ENCODE measurements at regions not wholly inside any gene's neighbourhood (a gene's known extent, or its start where the extent isn't known, plus 50 kb on each side); places are given as distances from the start of the nearest gene placed in this dataset.

DNA sequence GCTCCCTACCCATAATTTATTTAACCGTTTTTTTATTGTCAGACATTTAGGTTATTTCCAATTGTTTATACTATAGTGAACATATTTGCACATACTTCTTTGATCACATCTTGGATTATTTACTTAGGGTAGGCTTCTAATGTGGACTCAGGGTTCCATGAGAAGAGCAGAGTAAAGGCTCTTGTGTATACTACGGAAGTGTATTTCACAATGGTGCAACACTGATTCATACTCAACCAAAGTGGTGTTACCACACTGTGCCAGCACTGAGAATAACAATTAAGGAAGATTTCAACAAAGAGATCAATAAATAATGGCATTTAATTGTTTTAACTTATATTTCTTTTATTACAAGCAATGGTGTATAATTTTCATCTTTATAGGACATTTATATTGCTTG is 251.2 kb downstream of the ZNF326 start:
- H3K9me3 ChIP-seq (replicated peaks in 1 of 3), result no peaks in the 10 kb centered on the region
- no peaks in the 10 kb centered on the region for H3K36me3 ChIP-seq (replicated peaks in 1 of 2)
- no peak overlapping the region for H3K4me3 ChIP-seq
- 77 to 84% (median 82%) methylated on average over 2 of the region's 2 CpGs for WGBS, 4 donors
- intact Hi-C loops (cut with DNase I), result no loop called here
- no peaks in the 10 kb centered on the region for H3K27me3 ChIP-seq
- DNase-seq, result no peak
- no peak overlapping the region for H3K27ac ChIP-seq
- no peaks in the 10 kb centered on the region for H3K4me1 ChIP-seq (replicated peaks in 1 of 2)
- no peak for TF ChIP-seq POLR2A (IDR thresholded peaks at IDR 0.05)
- TF ChIP-seq, protein P1, sequence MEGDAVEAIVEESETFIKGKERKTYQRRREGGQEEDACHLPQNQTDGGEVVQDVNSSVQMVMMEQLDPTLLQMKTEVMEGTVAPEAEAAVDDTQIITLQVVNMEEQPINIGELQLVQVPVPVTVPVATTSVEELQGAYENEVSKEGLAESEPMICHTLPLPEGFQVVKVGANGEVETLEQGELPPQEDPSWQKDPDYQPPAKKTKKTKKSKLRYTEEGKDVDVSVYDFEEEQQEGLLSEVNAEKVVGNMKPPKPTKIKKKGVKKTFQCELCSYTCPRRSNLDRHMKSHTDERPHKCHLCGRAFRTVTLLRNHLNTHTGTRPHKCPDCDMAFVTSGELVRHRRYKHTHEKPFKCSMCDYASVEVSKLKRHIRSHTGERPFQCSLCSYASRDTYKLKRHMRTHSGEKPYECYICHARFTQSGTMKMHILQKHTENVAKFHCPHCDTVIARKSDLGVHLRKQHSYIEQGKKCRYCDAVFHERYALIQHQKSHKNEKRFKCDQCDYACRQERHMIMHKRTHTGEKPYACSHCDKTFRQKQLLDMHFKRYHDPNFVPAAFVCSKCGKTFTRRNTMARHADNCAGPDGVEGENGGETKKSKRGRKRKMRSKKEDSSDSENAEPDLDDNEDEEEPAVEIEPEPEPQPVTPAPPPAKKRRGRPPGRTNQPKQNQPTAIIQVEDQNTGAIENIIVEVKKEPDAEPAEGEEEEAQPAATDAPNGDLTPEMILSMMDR (IDR thresholded peaks at IDR 0.05), result no peak

DNA sequence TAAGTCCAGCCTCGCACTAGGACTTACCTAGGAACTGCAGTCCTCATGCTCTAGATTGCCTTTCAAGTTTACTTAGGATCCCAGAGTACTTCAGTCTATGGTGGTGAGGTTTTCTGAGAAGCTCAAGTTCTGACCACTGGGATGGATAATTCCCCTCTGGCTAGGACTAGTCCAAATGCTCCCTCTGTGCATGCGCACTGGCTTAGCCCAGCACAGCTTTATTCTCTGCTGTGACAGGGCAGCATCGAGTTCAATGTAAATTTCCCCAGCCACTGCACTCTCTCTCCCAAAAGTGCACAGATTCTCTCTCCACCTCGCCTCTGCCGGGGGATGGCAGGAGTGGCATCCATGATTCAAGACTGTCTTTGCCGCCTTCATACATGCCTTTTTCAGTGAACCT is 241.6 kb downstream of the ZNF326 start:
- intact Hi-C loops (cut with DNase I), result no loop called here
- Histone ChIP-seq H3K9me3 (replicated peaks in 1 of 3) (peaks cover 0 to 3% (median 0%) of the 10 kb centered on the region in 3 donors), H3K27me3 (no peaks in the 10 kb centered on the region), H3K4me3 (no peak overlapping the region), H3K4me1 (replicated peaks in 1 of 2) (no peaks in the 10 kb centered on the region), H3K36me3 (replicated peaks in 1 of 2) (no peaks in the 10 kb centered on the region), H3K27ac (no peak overlapping the region)
- DNase-seq, result no peak
- TF ChIP-seq POLR2A (IDR thresholded peaks at IDR 0.05), result no peak
- TF ChIP-seq, protein P1 (IDR thresholded peaks at IDR 0.05), result no peak
- 81 to 88% (median 82%) methylated on average over 6 of the region's 6 CpGs for WGBS, 4 donors

- Histone ChIP-seq H3K4me3 (no peak overlapping the region), H3K9me3 (replicated peaks in 1 of 3) (no peaks in the 10 kb centered on the region), H3K4me1 (replicated peaks in 1 of 2) (no peaks in the 10 kb centered on the region), H3K27ac (no peak overlapping the region), H3K36me3 (replicated peaks in 1 of 2) (no peaks in the 10 kb centered on the region), H3K27me3 (no peaks in the 10 kb centered on the region)
- DNase-seq, result no peak
- intact Hi-C loops (cut with DNase I), result no loop called here
- TF ChIP-seq, protein P1 (IDR thresholded peaks at IDR 0.05), result no peak
- TF ChIP-seq POLR2A (IDR thresholded peaks at IDR 0.05), result no peak
Measured at GRCh38 chr1:90223401-90223800, 228.5 kb downstream of the ZNF326 start.

DNA sequence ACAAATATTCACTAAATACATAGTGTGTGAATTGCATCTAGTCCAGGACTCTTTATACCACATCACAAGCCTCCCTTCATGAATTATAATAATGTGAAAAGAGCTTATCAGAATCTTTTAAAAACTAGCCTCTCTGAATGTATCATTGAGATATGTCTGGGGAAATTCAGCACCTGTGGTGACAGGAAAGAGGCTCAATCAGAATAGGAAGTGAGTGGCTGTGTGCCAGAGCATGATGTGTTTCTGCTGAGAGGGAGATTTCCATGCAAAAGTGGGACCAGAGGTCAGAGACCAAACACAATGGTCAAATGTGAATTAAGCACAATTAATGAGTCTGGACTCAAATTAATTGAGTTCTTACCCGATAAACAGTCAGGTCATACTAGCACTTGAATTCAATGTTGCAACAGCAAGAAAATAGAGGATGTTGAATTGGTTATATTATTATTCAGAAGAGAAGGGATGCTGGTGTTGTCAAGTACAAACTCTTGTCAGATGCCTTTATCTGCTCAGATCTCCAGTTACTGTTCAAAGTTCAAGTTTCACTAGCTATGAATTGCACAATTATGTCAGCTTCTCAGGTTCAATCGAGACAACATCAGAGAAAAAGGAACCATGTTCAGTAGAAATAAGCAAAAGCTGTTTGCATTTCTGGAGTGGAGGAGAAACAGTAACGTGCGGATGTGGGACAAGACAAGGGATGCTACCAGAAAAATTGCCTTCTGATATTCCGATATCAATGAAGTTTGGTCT is 226.2 kb downstream of the ZNF326 start:
- 69 to 76% (median 69%) methylated on average over 5 of the region's 5 CpGs for WGBS, 4 donors
- no peak overlapping the region for H3K27ac ChIP-seq
- no peak overlapping the region for H3K4me3 ChIP-seq
- no peaks in the 10 kb centered on the region for H3K9me3 ChIP-seq (replicated peaks in 1 of 3)
- no peak for TF ChIP-seq POLR2A (IDR thresholded peaks at IDR 0.05)
- TF ChIP-seq, protein P1 (IDR thresholded peaks at IDR 0.05), result no peak
- H3K27me3 ChIP-seq, result no peaks in the 10 kb centered on the region
- DNase-seq, result no peak
- H3K36me3 ChIP-seq (replicated peaks in 1 of 2), result no peaks in the 10 kb centered on the region
- intact Hi-C loops (cut with DNase I), result no loop called here
- H3K4me1 ChIP-seq (replicated peaks in 1 of 2), result no peaks in the 10 kb centered on the region

All from adrenal gland (tissue), 9 donors.